ENCODE measurements at regions not wholly inside any gene's neighbourhood (a gene's known extent, or its start where the extent isn't known, plus 50 kb on each side); places are given as distances from the start of the nearest gene placed in this dataset.
A peak's percentile ranks its signal among the peaks of the same experiment; 100 is the strongest.

DNA sequence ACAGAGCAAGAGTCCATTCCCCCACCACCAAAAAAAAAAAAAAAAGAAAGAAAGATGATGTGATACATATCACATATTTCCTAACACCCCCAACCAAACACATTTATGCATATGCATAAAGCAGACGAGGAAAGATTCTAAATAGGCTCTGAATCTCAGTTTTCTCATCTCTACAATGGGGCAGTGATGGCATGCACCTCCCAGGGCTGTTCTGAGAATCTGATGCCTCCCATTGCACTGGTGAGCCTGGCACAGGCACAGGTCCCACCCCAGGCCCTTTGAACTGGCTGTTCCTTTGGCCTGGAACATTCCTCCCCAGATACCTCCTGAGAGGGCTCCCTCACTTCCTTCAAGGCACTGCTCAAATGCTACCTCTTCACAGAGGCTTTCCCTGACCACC is 116.5 kb downstream of the C9orf50 start:
- H3K27me3 ChIP-seq (replicated peaks; ENCODE audit: control insufficient read depth, insufficient read depth, low read length): no peaks in the 10 kb centered on the region
- H3K9me3 ChIP-seq (ENCODE audit: control insufficient read depth, low read length): peaks cover under 1% of the 10 kb centered on the region
- no peak overlapping the region for H3K4me3 ChIP-seq (ENCODE audit: low read length)
- H3K9ac ChIP-seq (ENCODE audit: low read length): no peak overlapping the region
- peaks cover 25% of the 10 kb centered on the region for H3K4me1 ChIP-seq (ENCODE audit: control insufficient read depth, insufficient read depth, low read length)
- no peak for DNase-seq (ENCODE audit: low read depth)
- peaks cover 4% of the 10 kb centered on the region for H3K36me3 ChIP-seq (ENCODE audit: control insufficient read depth, insufficient read depth, low read length, severe bottlenecking)

GRCh38 chr9:129501771-129502319 is 119.1 kb downstream of the C9orf50 start:
- no peaks in the 10 kb centered on the region for H3K27me3 ChIP-seq (replicated peaks; ENCODE audit: control insufficient read depth, insufficient read depth, low read length)
- DNase-seq (ENCODE audit: low read depth): no peak

DNA sequence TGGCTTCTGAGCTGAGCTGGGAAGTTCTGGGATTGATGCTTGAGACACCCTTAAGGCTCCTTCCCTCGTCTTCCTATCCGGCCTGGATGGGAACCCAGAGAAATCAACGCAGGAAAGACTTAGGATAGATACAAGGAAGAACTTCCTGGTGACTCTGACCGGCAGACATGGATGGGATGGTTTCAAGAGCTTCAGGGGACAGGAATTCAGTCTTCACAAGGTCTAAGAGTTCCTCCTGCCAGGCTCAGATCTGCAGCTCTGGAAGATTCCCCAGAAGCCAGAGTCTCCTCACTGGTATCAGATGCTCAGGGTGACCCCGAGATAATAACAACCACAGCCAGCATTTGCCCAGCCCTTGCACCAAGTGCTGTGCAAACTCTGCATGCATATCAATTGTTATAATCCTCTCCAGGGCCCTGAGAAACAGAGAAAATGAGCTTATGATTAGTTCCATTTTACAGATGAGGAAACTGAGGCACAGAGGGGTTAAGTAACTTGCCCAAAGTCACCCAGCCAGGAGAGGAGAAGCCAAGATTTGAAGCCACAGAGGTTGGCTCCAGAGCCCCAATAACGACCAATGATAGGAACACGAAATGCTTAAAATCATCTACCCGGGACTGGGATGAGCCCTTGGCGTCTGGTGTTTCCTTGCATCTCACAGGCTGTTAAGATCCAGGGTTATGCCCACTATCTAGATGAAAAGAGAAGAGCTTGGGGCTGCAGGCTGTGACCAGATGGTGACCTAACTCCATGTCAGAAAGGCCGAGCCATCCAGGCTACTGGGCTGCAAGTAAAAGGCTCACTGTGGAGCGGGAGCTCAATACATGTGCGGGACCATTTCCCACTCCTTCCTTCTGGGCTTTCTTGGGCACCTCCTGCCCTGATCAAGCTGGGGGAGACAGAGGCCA is 119.8 kb downstream of the C9orf50 start:
- peak overlapping the region; percentile 96 for H3K9ac ChIP-seq (ENCODE audit: low read length)
- no peak for DNase-seq (ENCODE audit: low read depth)
- peaks cover 4% of the 10 kb centered on the region for H3K36me3 ChIP-seq (ENCODE audit: control insufficient read depth, insufficient read depth, low read length, severe bottlenecking)
- peaks cover 39% of the 10 kb centered on the region for H3K4me1 ChIP-seq (ENCODE audit: control insufficient read depth, insufficient read depth, low read length)
- H3K4me3 ChIP-seq (ENCODE audit: low read length): no peak overlapping the region
- H3K9me3 ChIP-seq (ENCODE audit: control insufficient read depth, low read length): no peaks in the 10 kb centered on the region
- H3K27me3 ChIP-seq (replicated peaks; ENCODE audit: control insufficient read depth, insufficient read depth, low read length): no peaks in the 10 kb centered on the region

More at GRCh38 chr9:129501771-129502319, 119.1 kb downstream of the C9orf50 start:
- peaks cover 38% of the 10 kb centered on the region for H3K4me1 ChIP-seq (ENCODE audit: control insufficient read depth, insufficient read depth, low read length)
- H3K9me3 ChIP-seq (ENCODE audit: control insufficient read depth, low read length): no peaks in the 10 kb centered on the region
- no peak overlapping the region for H3K4me3 ChIP-seq (ENCODE audit: low read length)
- H3K36me3 ChIP-seq (ENCODE audit: control insufficient read depth, insufficient read depth, low read length, severe bottlenecking): peaks cover 4% of the 10 kb centered on the region
- no peak overlapping the region for H3K9ac ChIP-seq (ENCODE audit: low read length)

GRCh38 chr9:129500161-129500862 is 120.6 kb downstream of the C9orf50 start:
- Histone ChIP-seq H3K9me3 (ENCODE audit: control insufficient read depth, low read length) (no peaks in the 10 kb centered on the region), H3K4me3 (ENCODE audit: low read length) (no peak overlapping the region), H3K36me3 (ENCODE audit: control insufficient read depth, insufficient read depth, low read length, severe bottlenecking) (peaks cover 4% of the 10 kb centered on the region), H3K27me3 (replicated peaks; ENCODE audit: control insufficient read depth, insufficient read depth, low read length) (no peaks in the 10 kb centered on the region), H3K9ac (ENCODE audit: low read length) (peak overlapping the region; percentile 96), H3K4me1 (ENCODE audit: control insufficient read depth, insufficient read depth, low read length) (peaks cover 46% of the 10 kb centered on the region)
- peak; percentile 64 for DNase-seq (ENCODE audit: low read depth)

- DNase-seq (ENCODE audit: low read depth): no peak
- Histone ChIP-seq H3K4me1 (ENCODE audit: control insufficient read depth, insufficient read depth, low read length) (peaks cover 49% of the 10 kb centered on the region), H3K36me3 (ENCODE audit: control insufficient read depth, insufficient read depth, low read length, severe bottlenecking) (peaks cover 4% of the 10 kb centered on the region), H3K27me3 (replicated peaks; ENCODE audit: control insufficient read depth, insufficient read depth, low read length) (no peaks in the 10 kb centered on the region), H3K9ac (ENCODE audit: low read length) (peak overlapping the region; percentile 96), H3K4me3 (ENCODE audit: low read length) (peak overlapping the region; percentile 83), H3K9me3 (ENCODE audit: control insufficient read depth, low read length) (no peaks in the 10 kb centered on the region)
These were observed 122.2 kb downstream of the C9orf50 start for GRCh38 chr9:129498451-129499384.

- DNase-seq (ENCODE audit: low read depth): peak; percentile 28
- Histone ChIP-seq H3K4me1 (ENCODE audit: control insufficient read depth, insufficient read depth, low read length) (peaks cover 49% of the 10 kb centered on the region), H3K9me3 (ENCODE audit: control insufficient read depth, low read length) (no peaks in the 10 kb centered on the region), H3K4me3 (ENCODE audit: low read length) (peak overlapping the region; percentile 83), H3K36me3 (ENCODE audit: control insufficient read depth, insufficient read depth, low read length, severe bottlenecking) (peaks cover 4% of the 10 kb centered on the region), H3K27me3 (replicated peaks; ENCODE audit: control insufficient read depth, insufficient read depth, low read length) (no peaks in the 10 kb centered on the region), H3K9ac (ENCODE audit: low read length) (peak overlapping the region; percentile 96)
These were observed 123.0 kb downstream of the C9orf50 start for GRCh38 chr9:129497813-129498450.

DNA sequence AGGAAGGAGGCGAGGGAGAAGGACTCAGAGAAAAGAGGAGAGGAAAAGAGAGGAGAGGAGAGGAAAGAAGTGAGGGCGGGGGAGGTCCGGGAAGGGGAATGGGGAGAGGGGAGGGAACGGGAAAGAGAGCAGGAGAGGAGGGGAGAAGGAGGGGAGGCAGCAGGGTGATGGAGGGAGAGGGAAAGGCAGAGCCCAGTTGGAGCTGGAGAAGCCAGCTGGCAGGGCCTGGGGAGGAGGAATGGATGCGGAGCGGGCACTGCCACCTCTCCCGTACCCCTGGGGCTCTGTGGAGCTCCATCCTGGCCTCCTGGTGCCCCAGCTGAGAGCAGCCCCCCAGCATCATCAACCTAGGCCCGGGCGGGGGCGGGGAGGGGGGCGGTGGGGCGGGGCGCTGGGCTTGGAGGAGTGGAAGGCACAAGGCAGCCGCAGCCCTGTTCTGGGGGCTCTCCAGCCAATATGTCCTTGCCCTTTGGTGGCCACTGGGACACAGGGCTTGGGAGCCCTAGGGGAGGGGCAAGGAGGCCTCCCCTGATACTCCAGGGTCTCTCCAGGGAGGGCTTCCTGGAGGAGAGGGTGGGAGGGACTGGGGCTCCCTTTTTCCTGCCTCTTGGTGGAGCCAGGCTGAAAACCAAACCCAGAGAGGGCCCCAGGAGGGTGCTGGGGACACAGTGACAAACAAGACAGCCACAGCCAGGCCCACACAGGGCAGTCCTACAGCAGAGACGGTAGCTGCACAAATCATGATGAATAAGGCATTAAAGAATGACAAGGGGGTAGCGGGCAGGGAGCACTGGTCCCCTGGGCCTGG is 123.7 kb downstream of the C9orf50 start:
- Histone ChIP-seq H3K4me1 (ENCODE audit: control insufficient read depth, insufficient read depth, low read length) (peaks cover 49% of the 10 kb centered on the region), H3K4me3 (ENCODE audit: low read length) (peak overlapping the region; percentile 83), H3K36me3 (ENCODE audit: control insufficient read depth, insufficient read depth, low read length, severe bottlenecking) (peaks cover 8% of the 10 kb centered on the region), H3K9me3 (ENCODE audit: control insufficient read depth, low read length) (no peaks in the 10 kb centered on the region), H3K27me3 (replicated peaks; ENCODE audit: control insufficient read depth, insufficient read depth, low read length) (no peaks in the 10 kb centered on the region), H3K9ac (ENCODE audit: low read length) (peak overlapping the region; percentile 96)
- peak; percentile 45 for DNase-seq (ENCODE audit: low read depth)

DNA sequence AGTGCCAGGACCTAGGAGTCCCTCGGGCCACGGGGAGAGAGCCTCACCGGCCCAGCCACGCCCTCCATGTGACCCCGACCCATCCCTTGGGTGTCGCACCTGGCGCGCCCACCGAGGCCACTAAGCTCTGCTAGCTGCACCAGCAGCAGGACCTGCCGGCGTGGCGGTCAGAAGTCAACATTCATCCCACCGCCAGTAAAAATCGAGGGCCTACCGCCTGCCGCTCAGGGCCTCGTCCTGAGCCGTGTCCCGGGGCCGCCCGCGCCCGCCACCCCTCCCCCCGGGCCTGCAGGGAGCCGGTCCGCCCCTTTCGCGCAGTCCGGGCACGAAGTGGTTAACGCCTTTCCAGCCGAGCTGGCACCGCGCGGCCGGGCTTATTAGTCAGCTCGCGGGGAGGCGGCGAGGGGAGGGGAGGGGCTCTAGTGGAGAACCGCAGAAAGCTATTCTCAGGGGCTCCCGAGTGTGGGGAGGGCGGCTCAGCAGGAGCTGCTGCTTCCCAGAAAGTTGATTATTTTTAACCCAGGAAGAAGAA is 124.4 kb downstream of the C9orf50 start:
- Histone ChIP-seq H3K27me3 (replicated peaks; ENCODE audit: control insufficient read depth, insufficient read depth, low read length) (no peaks in the 10 kb centered on the region), H3K36me3 (ENCODE audit: control insufficient read depth, insufficient read depth, low read length, severe bottlenecking) (peaks cover 10% of the 10 kb centered on the region), H3K9ac (ENCODE audit: low read length) (peak overlapping the region; percentile 96), H3K4me3 (ENCODE audit: low read length) (peak overlapping the region; percentile 83), H3K4me1 (ENCODE audit: control insufficient read depth, insufficient read depth, low read length) (peaks cover 51% of the 10 kb centered on the region), H3K9me3 (ENCODE audit: control insufficient read depth, low read length) (no peaks in the 10 kb centered on the region)
- peak; percentile 97 for DNase-seq (ENCODE audit: low read depth)

DNA sequence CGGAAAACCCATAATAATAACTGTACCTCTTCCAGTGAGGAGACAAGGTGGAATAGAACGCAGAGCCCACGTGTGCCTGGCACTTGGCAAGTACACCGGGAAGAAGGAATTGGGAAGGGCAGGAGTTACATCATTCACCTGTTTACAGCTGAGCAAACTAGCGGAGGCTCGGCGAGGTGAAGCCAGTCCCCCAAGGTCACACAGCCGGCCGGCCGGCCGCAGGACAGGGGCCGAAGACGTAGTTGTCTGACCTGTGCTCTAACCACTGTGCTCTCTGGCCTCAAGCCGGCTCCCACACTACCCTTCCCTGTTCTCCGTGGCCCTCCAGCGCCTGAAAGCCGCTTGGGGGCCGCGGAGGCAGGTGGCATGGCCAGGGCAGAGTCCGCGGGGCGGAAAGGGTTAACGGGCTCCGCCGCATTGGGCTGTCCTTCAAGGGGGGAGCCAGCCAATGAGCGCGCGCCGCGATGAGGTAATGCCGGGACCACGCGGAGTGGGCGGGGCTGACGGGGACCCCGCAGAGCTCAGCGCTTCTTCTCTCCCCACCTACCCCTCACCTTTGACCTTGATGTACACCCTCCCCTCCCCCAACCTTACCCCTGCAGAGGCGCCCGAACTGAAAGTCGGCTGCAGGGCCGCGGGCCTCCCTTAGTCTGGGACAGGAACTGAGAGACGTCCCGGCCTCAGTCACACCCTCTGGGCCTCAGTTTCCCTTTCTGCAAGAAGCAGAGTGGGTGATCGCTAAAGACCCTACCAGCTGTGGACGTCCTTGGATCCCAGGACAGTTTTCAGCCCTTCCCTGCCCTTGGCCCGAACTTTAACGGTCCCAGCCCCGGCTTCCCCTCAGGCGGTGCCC is 125.1 kb downstream of the C9orf50 start:
- H3K4me1 ChIP-seq (ENCODE audit: control insufficient read depth, insufficient read depth, low read length): peaks cover 58% of the 10 kb centered on the region
- H3K9ac ChIP-seq (ENCODE audit: low read length): peak overlapping the region; percentile 96
- peak overlapping the region; percentile 83 for H3K4me3 ChIP-seq (ENCODE audit: low read length)
- no peaks in the 10 kb centered on the region for H3K27me3 ChIP-seq (replicated peaks; ENCODE audit: control insufficient read depth, insufficient read depth, low read length)
- peaks cover 10% of the 10 kb centered on the region for H3K36me3 ChIP-seq (ENCODE audit: control insufficient read depth, insufficient read depth, low read length, severe bottlenecking)
- peak; percentile 94 for DNase-seq (ENCODE audit: low read depth)
- H3K9me3 ChIP-seq (ENCODE audit: control insufficient read depth, low read length): no peaks in the 10 kb centered on the region
